ENCODE measurements at regions not wholly inside any gene's neighbourhood (a gene's known extent, or its start where the extent isn't known, plus 50 kb on each side); places are given as distances from the start of the nearest gene placed in this dataset.

DNA sequence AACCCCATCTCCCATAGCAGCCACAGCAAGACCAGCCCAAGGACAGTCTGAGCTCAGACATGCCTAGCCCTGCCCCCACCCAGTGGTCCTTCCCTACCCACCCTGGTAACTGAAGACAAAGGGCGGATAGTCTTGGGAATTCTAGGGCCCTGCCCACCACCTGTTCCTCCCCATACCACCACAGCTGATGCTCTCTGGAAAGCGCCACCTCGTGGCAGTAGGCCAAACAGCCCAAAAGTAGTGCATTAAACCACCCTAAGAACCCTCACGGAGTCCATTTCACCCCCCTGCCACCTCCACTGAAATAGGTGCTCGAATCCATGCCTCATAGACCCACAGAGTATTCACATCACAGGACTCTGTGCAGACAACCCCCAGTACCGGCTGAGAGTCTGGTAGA lies 1021.4 kb downstream of the CDH8 start:
- TF ChIP-seq POLR2A (IDR thresholded peaks at IDR 0.05; ENCODE audit: low read length): no peak
- TF ChIP-seq GATA1 (IDR thresholded peaks at IDR 0.05; ENCODE audit: low read depth, low read length): no peak
